GM19397 (cell line): ENCODE measurements at regions not wholly inside any gene's neighbourhood (a gene's known extent, or its start where the extent isn't known, plus 50 kb on each side); places are given as distances from the start of the nearest gene placed in this dataset.
A peak's percentile ranks its signal among the peaks of the same experiment; 100 is the strongest.

Experiments used
- ATAC-seq: cut with Tn5 transposase; IDR thresholded peaks from one replicate; pipeline ENCODE4 v1.9.1; 2021; ENCODE audit warnings: mild to moderate bottlenecking, moderate library complexity; ENCODE audit not compliant: unreplicated experiment

DNA sequence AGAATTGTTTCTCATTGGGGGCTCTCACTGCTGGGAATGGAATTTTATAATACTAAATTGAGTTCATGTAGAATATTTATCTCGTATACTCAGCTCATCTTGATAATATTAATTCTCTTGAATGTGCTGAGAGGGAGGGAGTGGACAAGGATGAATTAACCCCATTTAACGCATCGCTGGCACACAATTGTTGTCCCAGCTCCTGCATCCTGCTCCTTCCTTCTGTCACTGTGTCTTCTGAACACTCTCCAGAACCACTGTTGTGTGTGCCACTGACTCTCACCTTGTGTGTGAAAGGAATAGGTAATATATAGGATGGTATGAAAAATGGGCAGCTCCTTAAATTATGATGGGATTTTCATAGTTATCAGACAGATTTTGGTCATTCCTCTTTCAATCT lies 267.3 kb downstream of the MTRR start:
- ATAC-seq, result no peak

DNA sequence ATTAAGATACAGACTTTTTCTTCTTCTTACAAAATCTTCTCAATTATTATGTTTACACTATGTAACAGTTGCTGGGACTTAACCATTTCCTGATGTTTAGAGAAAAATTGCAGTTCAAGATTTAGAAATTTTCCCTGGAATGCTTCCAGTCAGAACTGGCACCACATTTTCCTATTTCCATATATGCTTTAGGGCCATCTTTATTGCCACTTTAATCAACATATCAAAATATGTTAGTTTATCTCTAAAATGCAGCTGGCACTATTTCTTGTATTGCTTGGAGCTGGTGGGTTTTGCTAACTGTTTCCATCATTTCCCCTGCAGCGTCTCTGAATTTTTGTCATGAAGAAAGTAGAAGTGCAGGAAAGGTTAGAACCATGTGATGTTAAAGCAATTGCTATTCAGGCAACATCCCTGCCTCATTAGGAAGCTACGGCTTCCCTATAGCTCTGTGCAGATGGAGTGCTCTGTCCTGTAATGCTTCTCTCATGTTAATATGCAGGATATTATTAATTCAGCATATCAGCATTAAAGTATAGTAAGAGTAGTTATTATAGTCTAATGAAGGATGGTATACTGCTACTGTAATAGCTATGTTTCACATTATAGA lies 269.1 kb downstream of the MTRR start:
- no peak for ATAC-seq

DNA sequence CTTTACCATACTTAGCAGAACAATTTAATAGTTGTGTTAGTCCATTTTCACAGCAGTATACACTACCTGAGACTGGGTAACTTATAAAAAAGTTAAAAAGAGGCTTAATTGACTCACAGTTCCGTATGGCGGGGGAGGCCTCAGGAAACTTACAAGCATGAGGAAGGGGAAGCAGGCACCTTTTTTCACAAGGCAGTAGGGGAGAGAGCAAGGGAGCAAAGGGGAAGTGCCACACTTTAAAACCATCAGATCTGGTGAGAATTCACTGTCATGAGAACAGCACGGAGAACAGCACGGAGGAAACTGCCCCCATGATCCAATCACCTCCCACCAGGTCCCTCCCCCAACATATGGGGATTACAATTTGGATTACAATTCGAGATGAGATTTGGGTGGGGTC lies 269.9 kb downstream of the MTRR start:
- ATAC-seq, result no peak

DNA sequence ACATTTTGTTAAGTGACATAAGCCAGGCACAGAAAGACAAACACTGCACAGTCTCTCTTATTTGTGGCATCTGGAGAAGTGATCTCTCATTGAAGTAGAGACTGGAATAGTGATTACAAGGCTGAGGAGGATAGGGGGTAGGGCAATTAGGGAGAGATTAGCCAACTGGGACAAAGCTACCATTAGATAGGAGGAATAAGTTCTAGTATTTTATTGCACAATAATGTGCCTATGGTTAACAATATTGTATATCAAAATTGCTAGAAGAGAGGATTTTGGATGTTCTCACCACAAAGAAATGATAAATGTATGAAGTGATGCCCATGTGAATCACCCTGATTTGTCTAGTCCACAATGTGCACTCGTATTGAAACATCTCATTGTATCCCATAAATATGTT lies 281.8 kb downstream of the MTRR start:
- ATAC-seq, result no peak

DNA sequence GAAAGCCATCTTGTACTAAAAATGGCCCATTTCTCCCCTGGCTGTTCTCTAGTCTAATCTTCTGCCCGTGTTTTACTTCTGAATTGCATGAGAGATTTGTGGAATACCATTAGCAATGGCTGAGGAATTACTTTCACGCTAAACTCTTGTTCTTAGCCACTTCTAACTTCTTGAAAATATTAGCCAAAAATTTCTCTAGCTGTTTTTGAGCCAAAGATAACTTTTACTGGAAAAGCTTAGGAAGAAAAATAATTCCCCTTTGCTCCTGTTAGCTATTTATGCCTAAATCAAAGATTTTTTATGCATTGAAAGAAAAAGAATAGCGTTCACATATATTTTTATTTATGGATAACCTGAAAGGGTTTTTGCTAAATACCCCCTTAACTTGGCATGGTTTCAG lies 287.8 kb downstream of the MTRR start:
- no peak for ATAC-seq

DNA sequence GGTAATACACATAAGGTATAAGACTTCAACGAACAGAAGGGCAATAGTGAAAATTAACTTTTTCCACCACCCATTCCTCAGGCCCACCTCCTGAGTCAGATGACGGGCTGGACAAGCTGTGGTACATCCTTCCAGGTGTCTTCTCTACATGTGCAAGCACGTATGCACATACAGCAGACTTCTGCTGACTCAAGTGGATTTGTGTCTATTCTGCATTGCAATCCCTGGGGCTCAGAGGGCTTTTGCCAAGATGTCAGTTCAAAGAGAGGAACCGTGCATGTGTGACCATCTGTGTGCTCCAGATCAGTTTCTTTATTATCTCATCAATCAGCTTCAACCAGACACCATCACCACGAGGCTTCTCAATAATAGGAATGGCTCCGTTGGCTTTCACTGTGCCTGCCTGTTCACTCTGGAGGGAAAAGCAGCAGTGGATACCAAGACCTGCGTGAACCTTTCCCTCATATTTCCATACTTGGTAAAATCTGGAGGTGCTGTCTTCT lies 288.4 kb downstream of the MTRR start:
- no peak for ATAC-seq

DNA sequence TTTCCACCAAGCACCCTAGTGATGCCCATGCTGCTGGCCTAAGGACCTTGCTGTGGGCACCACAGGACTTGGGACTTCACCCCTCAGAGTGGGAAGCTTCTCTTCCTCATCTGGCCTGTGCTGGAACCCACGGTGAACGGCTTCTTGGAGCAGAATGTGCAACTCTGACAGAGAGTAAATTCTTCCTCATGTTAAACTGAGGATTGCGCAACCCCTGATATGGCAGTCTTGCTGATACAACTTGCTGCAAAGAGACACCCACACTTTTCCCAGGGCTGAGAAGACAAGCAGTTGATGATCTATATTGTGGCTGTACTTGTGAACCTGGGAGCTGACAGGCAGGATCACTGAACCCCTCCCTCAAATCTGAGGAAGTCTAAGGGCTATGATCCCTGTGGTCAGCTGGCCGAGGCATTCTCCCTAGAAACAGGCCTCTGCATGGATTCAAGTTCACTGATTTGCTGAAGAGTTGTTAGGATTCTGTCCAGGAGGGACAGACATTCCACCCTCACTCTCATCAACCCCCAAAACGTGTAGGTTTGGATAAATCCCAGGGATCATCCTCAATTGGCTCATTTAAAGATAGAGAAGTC lies 307.2 kb downstream of the MTRR start:
- ATAC-seq, result no peak

DNA sequence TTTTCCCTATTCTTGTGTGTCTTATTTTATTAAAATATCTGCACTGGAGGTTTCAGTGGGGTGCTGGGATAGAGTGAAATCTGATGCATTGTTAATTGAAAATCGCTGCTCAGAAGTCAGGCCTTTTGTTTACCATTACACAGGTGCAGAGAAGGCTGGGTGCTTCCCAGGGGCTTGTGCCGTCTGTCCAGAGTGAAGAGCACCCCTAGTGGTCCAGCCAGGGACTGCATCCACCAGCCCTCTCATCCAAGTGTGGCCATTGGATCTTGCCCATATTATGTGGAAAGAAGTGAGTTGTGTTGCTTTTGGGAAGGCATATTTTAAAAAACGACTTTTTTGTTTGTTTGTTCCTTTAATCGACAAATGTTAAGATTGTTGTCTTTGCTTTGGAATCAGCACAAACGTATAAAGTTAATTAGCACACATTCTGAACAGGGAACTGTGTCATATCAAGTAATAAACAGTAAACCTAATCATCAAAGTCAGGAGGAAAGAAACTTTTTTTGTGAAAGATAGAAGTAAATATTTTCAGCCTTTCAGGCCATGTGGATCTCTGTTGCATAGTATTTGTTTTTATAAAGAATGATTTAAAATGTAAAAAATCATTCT lies 315.6 kb downstream of the MTRR start:
- peak; percentile 99 for ATAC-seq

DNA sequence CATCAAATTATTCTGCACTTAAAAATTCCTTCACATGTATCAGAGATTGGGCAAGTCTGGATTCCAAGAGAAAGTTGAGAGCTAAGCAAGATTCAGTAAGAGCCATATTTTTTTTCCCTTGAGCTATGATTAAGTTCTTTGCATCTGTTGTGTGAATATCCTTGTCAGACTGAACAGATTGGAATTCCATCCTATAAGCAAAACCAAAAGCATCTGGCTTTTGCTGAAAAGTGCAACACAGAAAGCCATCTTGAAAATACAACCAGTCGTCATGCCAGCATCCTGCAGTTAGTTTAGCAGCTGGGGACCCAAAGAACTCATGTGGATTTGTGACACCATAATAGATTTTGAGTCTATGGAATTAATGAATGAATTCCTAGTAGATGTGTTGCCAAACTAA lies 316.9 kb downstream of the MTRR start:
- ATAC-seq, result no peak

DNA sequence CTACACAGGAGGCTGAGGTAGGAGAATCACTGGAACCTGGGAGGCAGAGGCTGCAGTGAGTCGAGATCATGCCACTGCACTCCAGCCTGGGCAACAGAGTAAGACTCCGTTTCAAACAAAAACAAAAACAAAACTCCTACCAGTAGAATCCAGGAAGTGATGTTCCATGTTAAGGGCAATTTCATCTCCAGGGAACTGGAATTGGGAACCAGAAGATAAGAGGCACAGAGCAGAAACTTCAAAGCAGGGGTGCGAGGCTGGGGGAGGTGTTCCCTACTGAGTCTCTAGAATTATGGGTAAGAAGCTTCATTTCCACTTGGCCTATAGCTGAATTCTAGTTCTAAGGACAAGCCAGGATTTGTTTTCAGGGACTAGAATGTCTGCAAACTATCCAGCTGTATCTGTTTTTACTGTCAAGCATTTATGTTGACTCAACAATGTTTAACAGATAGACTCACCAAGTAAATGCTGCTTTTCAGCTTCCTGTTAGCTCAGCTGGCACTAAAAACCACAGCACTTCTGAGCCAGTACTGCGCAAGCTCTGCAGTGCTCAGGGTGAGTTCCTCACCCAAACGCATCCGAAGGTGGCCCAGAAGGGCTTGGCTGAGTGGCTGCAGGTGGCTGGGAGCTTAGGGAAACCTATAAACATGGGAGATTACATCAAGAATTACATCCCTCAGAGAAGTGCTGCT lies 320.1 kb downstream of the MTRR start:
- no peak for ATAC-seq

DNA sequence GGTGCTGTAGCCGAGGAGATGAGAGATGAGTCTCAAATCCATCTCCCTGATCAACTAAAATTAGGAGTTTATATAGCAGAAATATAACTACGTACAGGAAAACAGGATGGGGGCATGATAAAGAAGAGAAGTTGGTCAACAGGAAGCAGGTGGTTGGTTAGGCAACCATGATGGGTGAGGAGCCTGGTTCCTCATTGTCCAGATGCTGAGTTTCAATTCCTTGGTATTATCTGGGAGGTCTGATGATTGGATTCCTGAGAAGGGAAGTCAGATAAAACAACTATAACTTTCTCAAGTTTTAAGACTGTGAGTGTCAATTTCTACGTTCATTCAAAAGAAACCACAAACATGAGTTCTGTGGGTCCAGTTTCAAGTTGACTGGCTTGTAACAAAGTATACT lies 323.9 kb downstream of the MTRR start:
- no peak for ATAC-seq

DNA sequence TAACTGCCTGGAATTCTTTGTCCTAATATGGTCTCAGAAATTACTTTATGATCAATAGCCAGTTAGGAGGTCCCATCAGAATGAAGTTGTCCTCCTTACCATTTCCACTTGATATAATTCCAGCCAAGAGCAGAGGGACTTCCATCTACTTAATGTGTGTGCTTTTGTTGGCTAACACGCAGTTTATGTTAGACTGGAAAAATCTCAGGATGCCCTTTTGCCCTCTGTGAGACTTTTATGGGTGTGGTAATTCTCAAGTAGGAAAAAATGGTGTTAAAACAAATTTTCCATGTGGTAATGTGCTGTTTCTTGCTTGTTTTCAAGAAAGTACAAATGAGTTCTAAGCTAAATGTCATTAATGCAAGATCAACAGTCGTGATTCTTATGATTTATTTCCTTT lies 327.1 kb downstream of the MTRR start:
- no peak for ATAC-seq

DNA sequence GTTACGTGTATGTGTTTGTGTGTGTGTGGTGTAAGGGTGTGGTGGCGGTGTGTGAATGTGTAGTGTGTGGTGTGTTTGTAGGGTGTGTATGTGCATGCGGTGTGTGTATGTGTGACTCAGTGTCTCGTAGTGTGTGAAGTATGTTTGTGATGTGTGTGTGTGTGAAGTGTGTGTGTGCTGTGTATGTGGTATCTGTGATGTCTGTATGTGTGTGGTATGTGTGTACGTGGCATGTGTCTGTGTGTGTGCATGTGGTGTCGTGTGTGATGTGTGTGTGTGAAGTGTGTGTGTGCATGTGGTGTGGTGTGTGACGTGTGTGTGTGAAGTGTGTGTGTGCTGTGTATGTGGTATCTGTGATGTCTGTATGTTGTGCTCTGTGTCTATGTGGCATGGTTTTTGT lies 339.4 kb downstream of the MTRR start:
- no peak for ATAC-seq

DNA sequence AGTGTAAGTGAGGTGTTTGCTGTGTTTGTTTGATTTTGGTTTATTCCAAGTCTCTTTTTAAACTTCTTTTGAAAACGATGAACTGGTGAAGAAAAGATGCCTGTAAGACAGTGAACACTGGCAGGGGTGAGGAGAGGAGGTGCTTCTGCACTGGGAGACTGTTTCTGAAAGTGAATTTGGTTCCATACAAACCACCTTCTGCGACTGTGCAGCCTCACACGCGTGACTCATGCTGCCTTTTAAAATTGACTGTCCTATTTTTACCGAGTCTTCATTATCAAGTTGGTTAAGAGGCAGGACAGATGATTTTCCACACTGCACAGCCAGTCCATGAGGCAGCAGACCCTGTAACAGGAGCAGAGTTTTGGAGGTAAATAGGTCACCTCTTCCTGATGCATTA lies 340.6 kb downstream of the MTRR start:
- no peak for ATAC-seq

DNA sequence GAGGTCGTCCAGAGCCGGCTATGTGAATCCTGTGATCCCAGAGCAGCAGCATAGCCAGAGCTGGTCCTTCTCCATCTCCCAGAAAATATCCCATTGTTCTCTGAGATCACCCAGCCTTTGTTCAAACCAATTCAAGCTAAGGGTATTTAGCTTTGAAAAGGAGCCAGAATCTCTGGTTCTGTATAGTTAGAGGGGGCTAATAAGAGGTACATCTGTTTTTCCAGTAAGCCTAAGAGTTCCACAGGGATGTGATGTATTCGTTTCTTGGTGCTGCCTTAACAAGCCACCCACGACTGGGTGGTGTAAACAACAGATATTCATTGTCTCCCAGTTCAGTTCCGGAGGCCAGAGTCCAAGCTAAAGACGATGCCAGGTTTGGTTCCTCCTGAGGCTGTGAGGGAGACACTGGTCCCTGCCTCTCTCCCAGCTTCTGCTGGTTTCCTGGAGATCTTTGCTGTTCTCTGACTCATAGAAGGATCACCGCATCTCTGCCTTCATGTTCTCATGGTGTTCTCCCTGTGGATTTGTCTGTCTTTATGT lies 344.8 kb downstream of the MTRR start:
- no peak for ATAC-seq

DNA sequence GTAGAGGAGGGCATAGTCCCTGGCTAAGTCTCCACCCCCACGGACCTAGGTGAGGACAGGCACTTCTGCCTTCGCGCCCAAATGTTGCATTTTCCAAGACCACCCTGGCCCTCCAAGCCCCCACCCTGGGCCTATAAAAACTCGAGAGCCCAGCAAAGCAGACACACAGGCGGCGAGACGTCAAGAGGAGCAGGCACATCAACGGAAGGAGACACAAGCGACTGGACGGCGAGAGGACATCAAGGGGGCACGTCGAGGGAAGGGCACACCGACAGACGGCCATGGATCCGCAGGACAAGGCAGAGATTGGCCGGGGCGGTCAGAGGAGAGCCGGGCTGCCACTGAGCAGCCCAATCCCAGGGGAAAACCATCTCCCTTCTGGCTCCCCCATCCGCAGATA lies 348.0 kb downstream of the MTRR start:
- ATAC-seq, result no peak

DNA sequence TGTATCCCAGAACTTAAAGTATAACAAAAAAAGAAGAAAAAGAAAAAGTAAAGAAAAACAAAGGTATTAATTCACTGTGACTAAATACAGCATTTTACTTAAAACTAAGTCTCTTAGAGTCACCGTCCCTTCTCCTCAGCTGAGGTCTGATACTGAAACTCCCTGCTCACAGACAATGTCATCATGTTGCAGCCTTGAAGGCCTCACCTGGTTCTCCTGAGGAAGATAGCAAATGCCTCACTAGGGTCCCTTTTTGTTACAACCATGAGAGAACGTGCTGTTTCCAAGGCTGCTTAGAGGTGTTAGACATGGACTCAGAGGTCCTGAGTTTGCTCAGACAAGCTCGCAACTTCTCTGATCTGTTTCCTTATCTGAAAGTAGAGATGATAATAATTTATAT lies 357.2 kb downstream of the MTRR start:
- ATAC-seq, result no peak

DNA sequence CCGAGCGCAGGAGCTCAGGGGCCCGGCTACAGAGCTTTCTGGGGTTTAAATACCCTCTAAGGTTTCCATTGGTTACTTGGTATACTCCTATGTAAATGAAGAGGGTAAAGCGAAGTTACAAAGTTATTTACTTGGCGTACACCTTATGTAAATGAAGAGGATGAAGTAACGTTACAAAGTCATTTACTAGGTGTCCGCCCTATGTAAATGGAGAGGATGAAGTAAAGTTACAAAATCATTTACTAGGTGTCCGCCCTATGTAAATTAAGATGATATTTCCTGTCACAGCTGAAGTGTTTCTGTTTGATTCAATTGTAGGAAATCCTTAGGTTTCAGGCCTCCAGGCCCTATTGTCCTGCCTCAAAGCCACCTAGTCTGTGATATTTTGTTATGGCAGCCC lies 358.2 kb downstream of the MTRR start:
- ATAC-seq, result no peak

DNA sequence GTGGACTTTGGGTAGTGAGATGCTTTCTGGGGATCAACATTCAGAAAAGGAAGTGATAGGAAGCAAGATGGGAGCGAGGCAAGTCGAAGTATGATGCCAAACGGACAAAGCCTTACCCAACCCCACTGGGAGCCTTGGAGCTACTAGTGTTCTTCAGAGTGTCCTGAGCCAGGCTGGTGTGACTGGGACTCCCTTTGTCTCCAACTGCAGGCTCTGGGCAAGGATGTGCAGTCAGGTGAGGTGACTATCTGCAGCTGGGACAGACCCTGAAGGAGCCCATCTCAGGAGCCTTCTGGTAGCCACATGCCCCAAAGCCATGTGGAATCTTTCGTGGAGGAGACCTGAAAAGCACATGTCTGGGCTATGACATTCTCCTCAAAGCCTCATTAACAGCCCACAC lies 360.6 kb downstream of the MTRR start:
- ATAC-seq, result no peak

DNA sequence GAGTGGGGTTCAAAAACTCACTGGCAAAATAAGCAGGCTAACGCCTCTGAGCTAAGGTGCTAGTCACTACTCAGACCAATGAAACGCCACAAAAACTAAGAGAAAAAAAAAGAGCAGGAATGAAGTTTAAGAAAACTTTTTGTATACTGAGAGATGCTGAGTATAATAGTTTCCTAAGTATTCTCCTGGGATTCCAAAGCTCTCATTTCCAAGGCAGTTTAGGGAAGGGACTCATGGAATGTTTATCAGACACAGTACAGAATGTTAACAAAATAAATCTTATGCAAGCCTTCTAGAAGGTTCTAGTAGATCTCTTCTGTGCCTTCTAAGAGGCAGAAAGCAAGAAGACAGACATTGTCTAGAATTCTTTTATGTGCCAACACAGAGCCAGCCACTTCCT lies 361.9 kb downstream of the MTRR start:
- ATAC-seq, result no peak

DNA sequence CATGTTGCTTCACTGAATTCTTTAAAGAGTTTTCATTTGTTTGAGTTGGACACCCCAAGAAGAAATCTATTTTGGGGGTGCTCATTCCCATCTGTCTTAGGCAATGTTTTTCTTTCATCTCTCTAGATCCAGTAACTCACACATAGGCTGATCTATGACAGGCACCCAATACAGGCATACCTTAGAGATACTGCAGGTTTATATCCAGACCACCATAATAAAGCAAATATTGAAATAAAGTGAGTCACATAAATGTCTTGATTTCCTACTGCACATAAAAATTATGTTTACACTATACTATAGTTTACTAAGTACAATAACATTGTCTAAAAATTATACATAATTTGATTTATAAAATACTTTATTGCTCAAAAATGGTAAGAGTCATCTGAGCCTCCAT lies 364.5 kb downstream of the MTRR start:
- ATAC-seq, result no peak
